Small intestine (tissue), 7 donors: ENCODE measurements at regions not wholly inside any gene's neighbourhood (a gene's known extent, or its start where the extent isn't known, plus 50 kb on each side); places are given as distances from the start of the nearest gene placed in this dataset.
A peak's percentile ranks its signal among the peaks of the same experiment; 100 is the strongest.

ENCODE experiments used
- DNase-seq, 2 donors: peaks; one replicate each; pipeline versions ENCODE4 v3.0.0 to v3.0.0-alpha.2; 2013
- FAIRE-seq: peaks from 2 replicates; lab custom pipeline; 2012; peaks lifted over from hg19 to GRCh38; lab: Jason Lieb, UNC
- H3K27ac ChIP-seq, 3 donors: one replicate each; pipeline ENCODE4 v1.5.1; 2013; ENCODE audit warnings: low read length in 2 of 3, mild to moderate bottlenecking in 2 of 3, control low read depth in 1 of 3, inconsistent platforms in 1 of 3, low read depth in 1 of 3, moderate library complexity in 1 of 3
- H3K27me3 ChIP-seq, 3 donors: one replicate each; pipeline ENCODE4 v1.6.1; 2013; ENCODE audit warnings: low read length in 3 of 3, inconsistent platforms in 1 of 3; ENCODE audit not compliant: control insufficient read depth in 3 of 3, insufficient read depth in 3 of 3
- H3K36me3 ChIP-seq, 3 donors: one replicate each; pipeline ENCODE4 v1.6.1; 2013; ENCODE audit warnings: low read length in 3 of 3, inconsistent platforms in 1 of 3, low read depth in 1 of 3, mild to moderate bottlenecking in 1 of 3, moderate library complexity in 1 of 3; ENCODE audit not compliant: control insufficient read depth in 3 of 3, insufficient read depth in 2 of 3
- H3K4me1 ChIP-seq, 3 donors: one replicate each; pipeline ENCODE4 v1.6.1; 2013; ENCODE audit warnings: low read length in 2 of 3, inconsistent platforms in 1 of 3, low read depth in 1 of 3, mild to moderate bottlenecking in 1 of 3, moderate library complexity in 1 of 3; ENCODE audit not compliant: control insufficient read depth in 3 of 3, insufficient read depth in 2 of 3
- H3K4me3 ChIP-seq, 3 donors: one replicate each; pipeline ENCODE4 v1.5.1; 2013; ENCODE audit warnings: low read length in 3 of 3, control low read depth in 1 of 3, inconsistent platforms in 1 of 3, low read depth in 1 of 3, mild to moderate bottlenecking in 1 of 3, moderate library complexity in 1 of 3
- H3K9me3 ChIP-seq, 2 donors: one replicate each; pipeline ENCODE4 v1.6.1; 2013; ENCODE audit warnings: low read depth in 1 of 2, low read length in 1 of 2; ENCODE audit not compliant: control insufficient read depth in 2 of 2, insufficient read depth in 1 of 2
- WGBS, 3 donors: extraction: QIAGEN DNeasy Blood & Tissue Kit; methylation state at CpG; one replicate each; pipeline ENCODE4 v1.1.7; 2013; 5-methylcytosine and 5-hydroxymethylcytosine counted together
- donor health status: healthy with polysubstance abuse.
- donor health status: control.
- donor health status: control.
- donor health status: Bipolar disorder and iron deficiency.
- donor health status: healthy.

- peak in 1 of 2 donors; percentile 39 for DNase-seq
- Histone ChIP-seq H3K4me3 (no peak overlapping the region), H3K27ac (no peak overlapping the region), H3K4me1 (no peaks in the 10 kb centered on the region), H3K36me3 (no peaks in the 10 kb centered on the region), H3K27me3 (no peaks in the 10 kb centered on the region), H3K9me3 (peaks cover 0 to 2% of the 10 kb centered on the region in 2 donors)
- WGBS, 3 donors = 32 to 56% (median 38%) methylated on average over 6 of the region's 6 CpGs
- FAIRE-seq = no peak
Observed at GRCh38 chr16:9302072-9302471, 210.6 kb downstream of the HAPSTR1 start.

DNA sequence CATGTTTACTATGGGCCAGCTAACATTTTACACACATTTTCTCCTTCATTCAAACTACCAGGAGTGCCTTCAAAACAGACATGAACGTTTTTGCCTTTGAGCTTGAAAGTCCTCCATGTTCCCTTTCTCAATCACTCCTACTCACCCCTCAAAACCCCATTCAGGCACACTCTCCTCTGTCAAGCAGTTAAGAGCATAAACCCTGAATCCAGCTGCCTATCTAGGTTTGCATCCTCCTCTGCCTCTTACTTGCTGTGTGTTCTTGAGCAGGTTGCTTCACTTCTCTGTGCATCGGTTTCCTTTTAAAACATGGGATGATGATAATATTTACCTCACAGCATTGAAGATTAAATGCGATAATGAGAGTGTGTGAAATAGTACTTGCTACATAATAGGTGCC is 215.3 kb downstream of the HAPSTR1 start:
- Histone ChIP-seq H3K4me1 (peaks cover 0 to 32% (median 6%) of the 10 kb centered on the region in 3 donors), H3K9me3 (peaks cover 0 to 2% of the 10 kb centered on the region in 2 donors), H3K36me3 (no peaks in the 10 kb centered on the region), H3K4me3 (no peak overlapping the region), H3K27me3 (no peaks in the 10 kb centered on the region), H3K27ac (peak overlapping the region in 1 of 3 donors; percentile 94)
- FAIRE-seq (no peak), DNase-seq (no peak)
- 76 to 82% (median 79%) methylated on average over 3 of the region's 3 CpGs for WGBS, 3 donors

GRCh38 chr16:9307446-9307845 is 216.0 kb downstream of the HAPSTR1 start:
- peak overlapping the region in 2 of 3 donors; percentile 79 to 94 for H3K27ac ChIP-seq

DNA sequence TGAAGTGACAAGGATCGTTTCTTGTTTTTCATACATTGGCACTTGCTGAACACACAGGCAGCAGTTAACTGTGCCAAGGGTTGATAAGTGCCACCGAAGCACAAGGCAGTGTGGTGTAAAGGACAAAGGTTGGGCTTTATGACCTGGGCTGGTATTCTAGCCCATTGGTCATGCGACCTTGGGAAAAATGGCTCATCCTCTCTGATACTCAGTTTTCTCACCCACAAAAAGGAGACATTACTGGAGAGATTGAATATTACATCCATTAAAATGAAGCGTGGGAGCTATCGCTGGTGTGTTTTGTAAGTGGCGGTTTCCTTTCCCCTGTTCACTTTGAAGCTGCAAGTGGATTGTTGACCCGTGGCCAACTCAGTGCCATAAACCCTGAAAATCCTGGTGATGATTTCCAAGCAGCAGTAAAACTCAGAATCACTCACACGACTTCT is 216.9 kb downstream of the HAPSTR1 start:
- peaks cover 0 to 32% (median 6%) of the 10 kb centered on the region in 3 donors for H3K4me1 ChIP-seq
- H3K27me3 ChIP-seq = no peaks in the 10 kb centered on the region
- H3K9me3 ChIP-seq = peaks cover 0 to 5% of the 10 kb centered on the region in 2 donors
- FAIRE-seq (no peak), DNase-seq (peak; percentile 76 to 97)
- H3K27ac ChIP-seq = peak overlapping the region; percentile 62 to 94 (median 79)
- H3K4me3 ChIP-seq = no peak overlapping the region
- 10 to 44% (median 23%) methylated on average over 8 of the region's 8 CpGs for WGBS, 3 donors
- no peaks in the 10 kb centered on the region for H3K36me3 ChIP-seq

More at GRCh38 chr16:9307446-9307845, 216.0 kb downstream of the HAPSTR1 start:
- Histone ChIP-seq H3K4me3 (no peak overlapping the region), H3K4me1 (peaks cover 0 to 32% (median 6%) of the 10 kb centered on the region in 3 donors), H3K9me3 (peaks cover 0 to 2% of the 10 kb centered on the region in 2 donors), H3K27me3 (no peaks in the 10 kb centered on the region), H3K36me3 (no peaks in the 10 kb centered on the region)
- DNase-seq (peak in 1 of 2 donors; percentile 35), FAIRE-seq (no peak)
- 48 to 54% (median 50%) methylated on average over 4 of the region's 4 CpGs for WGBS, 3 donors

DNA sequence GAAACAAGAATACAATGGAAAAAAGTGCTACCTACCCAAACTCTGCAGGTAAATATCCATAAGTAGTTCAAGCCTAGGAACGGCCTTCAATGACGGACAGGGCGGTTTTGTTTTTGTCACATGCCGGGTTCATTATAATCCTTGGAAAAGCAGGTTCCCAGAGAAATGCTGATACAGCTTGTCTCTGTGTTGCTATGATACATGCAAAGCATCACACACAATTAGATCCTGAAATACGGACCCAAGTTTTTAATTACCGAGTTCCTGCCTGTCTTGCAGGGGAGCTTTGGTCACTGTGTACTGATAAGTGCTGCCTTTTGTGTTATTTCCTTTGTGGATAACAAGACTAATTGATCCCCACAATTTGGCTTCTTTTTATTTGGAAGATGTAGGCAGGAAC is 217.4 kb downstream of the HAPSTR1 start:
- FAIRE-seq (no peak), DNase-seq (peak in 1 of 2 donors; percentile 81)
- H3K9me3 ChIP-seq = peaks cover 0 to 8% of the 10 kb centered on the region in 2 donors
- peaks cover 0 to 32% (median 6%) of the 10 kb centered on the region in 3 donors for H3K4me1 ChIP-seq
- H3K27me3 ChIP-seq = no peaks in the 10 kb centered on the region
- peak overlapping the region; percentile 62 to 94 (median 79) for H3K27ac ChIP-seq
- H3K36me3 ChIP-seq = no peaks in the 10 kb centered on the region
- 14 to 48% (median 29%) methylated on average over 6 of the region's 6 CpGs for WGBS, 3 donors
- H3K4me3 ChIP-seq = no peak overlapping the region

DNA sequence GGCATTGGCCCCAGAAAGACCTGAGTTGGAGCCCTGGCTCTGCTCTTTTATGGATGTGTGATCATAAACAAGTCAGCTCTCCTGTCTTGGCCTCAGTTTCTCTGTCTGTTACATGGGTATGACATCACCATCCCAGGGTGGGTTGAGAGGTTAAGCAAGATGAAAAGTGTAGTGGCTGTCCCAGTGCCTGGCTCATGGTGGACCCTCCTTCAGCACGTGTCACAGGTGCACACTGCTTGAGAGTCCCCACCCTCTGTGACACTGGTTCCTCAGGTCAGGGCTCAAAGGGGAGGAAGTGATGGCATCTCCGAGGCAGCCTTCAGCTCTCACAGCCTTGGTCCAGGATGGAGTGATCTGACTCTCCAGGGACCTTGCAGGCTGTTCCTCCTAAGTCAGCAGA is 218.4 kb downstream of the HAPSTR1 start:
- no peaks in the 10 kb centered on the region for H3K27me3 ChIP-seq
- peaks cover 0 to 32% (median 6%) of the 10 kb centered on the region in 3 donors for H3K4me1 ChIP-seq
- H3K9me3 ChIP-seq = peaks cover 0 to 12% of the 10 kb centered on the region in 2 donors
- DNase-seq = no peak
- no peak overlapping the region for H3K4me3 ChIP-seq
- WGBS, 3 donors = 34 to 53% (median 48%) methylated on average over 2 of the region's 2 CpGs
- peak overlapping the region in 2 of 3 donors; percentile 62 to 94 for H3K27ac ChIP-seq
- no peak for FAIRE-seq
- no peaks in the 10 kb centered on the region for H3K36me3 ChIP-seq

- FAIRE-seq = no peak
- Histone ChIP-seq H3K9me3 (peaks cover 0 to 12% of the 10 kb centered on the region in 2 donors), H3K4me3 (no peak overlapping the region), H3K27me3 (no peaks in the 10 kb centered on the region), H3K27ac (no peak overlapping the region), H3K36me3 (no peaks in the 10 kb centered on the region), H3K4me1 (peaks cover 0 to 34% (median 6%) of the 10 kb centered on the region in 3 donors)
- 26 to 28% (median 27%) methylated on average over 5 of the region's 5 CpGs for WGBS, 3 donors
- DNase-seq = peak in 1 of 2 donors; percentile 44
Observed at GRCh38 chr16:9311303-9311954, 220.0 kb downstream of the HAPSTR1 start.

- no peak for FAIRE-seq
- DNase-seq = peak in 1 of 2 donors; percentile 52
- Histone ChIP-seq H3K4me3 (no peak overlapping the region), H3K27ac (peak overlapping the region in 2 of 3 donors; percentile 36 to 71), H3K9me3 (peaks cover 0 to 12% of the 10 kb centered on the region in 2 donors), H3K27me3 (no peaks in the 10 kb centered on the region), H3K36me3 (peaks cover 0 to 1% (median 0%) of the 10 kb centered on the region in 3 donors), H3K4me1 (peaks cover 0 to 5% (median 0%) of the 10 kb centered on the region in 3 donors)
Observed at GRCh38 chr16:9316008-9316407, 224.6 kb downstream of the HAPSTR1 start.
